HEK293T (cell line): ENCODE measurements at regions not wholly inside any gene's neighbourhood (a gene's known extent, or its start where the extent isn't known, plus 50 kb on each side); places are given as distances from the start of the nearest gene placed in this dataset.
A peak's percentile ranks its signal among the peaks of the same experiment; 100 is the strongest.

Experiments used
- ARNT ChIP-seq: fragments of 450-650 bp; IDR thresholded peaks from 2 replicates; pipeline ENCODE4 v1.6.1; 2017; ENCODE audit warnings: mild to moderate bottlenecking
- BHLHE40 ChIP-seq: fragments of 450-650 bp; IDR thresholded peaks from 2 replicates; pipeline ENCODE4 v1.6.1; 2016; ENCODE audit warnings: mild to moderate bottlenecking, moderate library complexity, borderline replicate concordance
- ELF4 ChIP-seq: fragments of 450-650 bp; IDR thresholded peaks from 2 replicates; pipeline ENCODE4 v1.6.1; 2017; ENCODE audit warnings: antibody characterized with exemption
- FOXK2 ChIP-seq: fragments of 450-650 bp; IDR thresholded peaks from 2 replicates; pipeline ENCODE4 v1.6.1; 2016; ENCODE audit warnings: mild to moderate bottlenecking
- FOXM1 ChIP-seq: fragments of 450-650 bp; IDR thresholded peaks from 2 replicates; pipeline ENCODE4 v1.6.1; 2017; ENCODE audit warnings: mild to moderate bottlenecking, borderline replicate concordance
- HDGF ChIP-seq: fragments of 450-650 bp; IDR thresholded peaks from 2 replicates; pipeline ENCODE4 v1.6.1; 2017; ENCODE audit warnings: antibody characterized with exemption, borderline replicate concordance
- PKNOX1 ChIP-seq: fragments of 450-650 bp; IDR thresholded peaks from 2 replicates; pipeline ENCODE4 v1.6.1; 2016
- SP1 ChIP-seq: fragments of 450-650 bp; IDR thresholded peaks from 2 replicates; pipeline ENCODE4 v1.6.1; 2017
- SUZ12 ChIP-seq: fragments of 450-650 bp; IDR thresholded peaks from 2 replicates; pipeline ENCODE4 v1.6.1; 2016; ENCODE audit warnings: mild to moderate bottlenecking

GRCh38 chr13:44648392-44649103 lies 72.4 kb upstream of the TSC22D1 start:
- no peak for TF ChIP-seq SUZ12
- TF ChIP-seq SP1, result no peak
- TF ChIP-seq FOXM1, result no peak
- TF ChIP-seq FOXK2, result no peak
- TF ChIP-seq PKNOX1, result peak; percentile 84
- no peak for TF ChIP-seq BHLHE40
- no peak for TF ChIP-seq ARNT
- TF ChIP-seq ELF4, result no peak
- no peak for TF ChIP-seq HDGF
